ENCODE measurements at regions not wholly inside any gene's neighbourhood (a gene's known extent, or its start where the extent isn't known, plus 50 kb on each side); places are given as distances from the start of the nearest gene placed in this dataset.
A peak's percentile ranks its signal among the peaks of the same experiment; 100 is the strongest.

DNA sequence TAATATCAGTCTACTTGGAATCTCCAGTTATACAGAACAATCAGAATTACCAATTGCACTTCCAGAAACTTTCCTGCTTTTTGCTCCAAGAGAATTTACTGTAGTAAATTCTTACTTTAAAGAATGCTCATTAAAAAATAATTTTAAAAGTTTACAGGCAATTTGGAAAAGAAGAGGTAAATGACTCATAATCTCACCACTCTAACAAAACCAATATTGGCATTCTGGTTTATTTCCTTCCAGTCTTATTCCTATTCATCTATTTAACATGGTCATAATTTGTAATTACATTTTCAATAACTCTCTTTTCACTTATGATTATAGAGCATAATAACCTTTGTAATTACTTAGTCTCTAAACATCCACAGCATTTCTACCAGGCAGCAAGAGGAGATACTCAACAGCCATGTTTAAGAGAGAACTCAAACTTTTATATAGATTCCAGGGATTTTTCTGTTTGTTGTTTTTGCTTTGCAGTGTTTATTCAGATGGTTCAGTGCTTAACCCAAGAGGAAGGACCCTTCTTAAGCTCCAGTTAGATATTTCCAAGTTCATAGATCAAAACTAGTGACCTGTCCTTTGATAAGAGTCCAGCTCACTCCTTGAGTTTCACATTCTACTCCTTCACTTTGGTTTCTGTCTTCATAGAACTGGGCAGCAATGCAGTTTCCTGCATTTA lies 464.7 kb downstream of the TXNL1 start:
- no peak overlapping the region for H3K27ac ChIP-seq
- intact Hi-C loops (cut with DNase I) = no loop called here
- DNase-seq = no peak
- H3K27me3 ChIP-seq = no peaks in the 10 kb centered on the region
- no peak for ATAC-seq
- no peak overlapping the region for H3K4me3 ChIP-seq
- TF ChIP-seq, protein P1, sequence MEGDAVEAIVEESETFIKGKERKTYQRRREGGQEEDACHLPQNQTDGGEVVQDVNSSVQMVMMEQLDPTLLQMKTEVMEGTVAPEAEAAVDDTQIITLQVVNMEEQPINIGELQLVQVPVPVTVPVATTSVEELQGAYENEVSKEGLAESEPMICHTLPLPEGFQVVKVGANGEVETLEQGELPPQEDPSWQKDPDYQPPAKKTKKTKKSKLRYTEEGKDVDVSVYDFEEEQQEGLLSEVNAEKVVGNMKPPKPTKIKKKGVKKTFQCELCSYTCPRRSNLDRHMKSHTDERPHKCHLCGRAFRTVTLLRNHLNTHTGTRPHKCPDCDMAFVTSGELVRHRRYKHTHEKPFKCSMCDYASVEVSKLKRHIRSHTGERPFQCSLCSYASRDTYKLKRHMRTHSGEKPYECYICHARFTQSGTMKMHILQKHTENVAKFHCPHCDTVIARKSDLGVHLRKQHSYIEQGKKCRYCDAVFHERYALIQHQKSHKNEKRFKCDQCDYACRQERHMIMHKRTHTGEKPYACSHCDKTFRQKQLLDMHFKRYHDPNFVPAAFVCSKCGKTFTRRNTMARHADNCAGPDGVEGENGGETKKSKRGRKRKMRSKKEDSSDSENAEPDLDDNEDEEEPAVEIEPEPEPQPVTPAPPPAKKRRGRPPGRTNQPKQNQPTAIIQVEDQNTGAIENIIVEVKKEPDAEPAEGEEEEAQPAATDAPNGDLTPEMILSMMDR (IDR thresholded peaks at IDR 0.05) = no peak
- TF ChIP-seq POLR2A (IDR thresholded peaks at IDR 0.05) = no peak
- no peaks in the 10 kb centered on the region for H3K36me3 ChIP-seq
- H3K4me1 ChIP-seq = peaks cover 0 to 3% (median 0%) of the 10 kb centered on the region in 12 donors
- H3K9me3 ChIP-seq = no peaks in the 10 kb centered on the region

DNA sequence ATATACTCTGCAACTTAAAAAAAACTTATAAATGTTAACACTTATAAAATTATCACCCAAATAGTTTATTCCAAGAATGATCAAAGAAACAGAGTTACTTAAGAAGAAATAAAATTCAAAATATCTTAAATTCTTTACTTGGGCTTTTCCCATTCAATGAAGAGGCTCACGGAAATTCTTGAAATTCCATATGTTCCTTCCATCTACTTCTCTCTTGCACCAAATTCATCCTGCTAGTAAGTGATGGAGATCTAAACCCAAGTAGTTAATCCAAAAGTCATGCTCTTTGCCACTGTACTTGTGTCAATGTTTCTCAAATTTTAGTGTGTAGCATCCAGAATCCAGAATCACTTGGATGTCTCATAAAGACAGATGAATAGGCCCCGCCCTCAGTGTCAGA lies 465.9 kb downstream of the TXNL1 start:
- Histone ChIP-seq H3K27ac (no peak overlapping the region), H3K27me3 (no peaks in the 10 kb centered on the region), H3K9me3 (no peaks in the 10 kb centered on the region), H3K36me3 (no peaks in the 10 kb centered on the region), H3K4me1 (peaks cover 0 to 14% (median 4%) of the 10 kb centered on the region in 12 donors), H3K4me3 (no peak overlapping the region)
- intact Hi-C loops (cut with DNase I) = no loop called here
- ATAC-seq (no peak), DNase-seq (no peak)
- WGBS, 4 donors = 93 to 99% (median 98%) methylated on average over 2 of the region's 2 CpGs
- TF ChIP-seq, protein P1 (IDR thresholded peaks at IDR 0.05) = no peak
- TF ChIP-seq POLR2A (IDR thresholded peaks at IDR 0.05) = no peak

DNA sequence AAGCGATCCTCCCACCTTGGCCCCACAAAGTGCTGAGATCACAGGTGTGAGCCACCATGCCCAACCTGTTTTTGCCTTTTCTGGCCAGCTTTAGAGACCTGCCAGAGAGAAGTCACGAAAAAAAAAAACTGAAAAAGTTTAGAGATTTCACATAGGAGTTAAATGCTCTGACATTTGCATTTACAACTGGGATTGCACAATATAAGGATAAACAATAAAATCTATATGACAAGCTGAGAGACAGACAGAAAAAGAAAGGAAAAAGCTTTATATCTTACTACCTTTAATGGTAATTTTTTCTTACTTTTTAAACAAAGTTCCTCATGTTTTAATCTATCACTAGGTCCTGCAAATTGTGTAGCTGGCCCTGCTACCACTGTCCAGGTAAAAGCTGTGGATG lies 466.5 kb downstream of the TXNL1 start:
- H3K36me3 ChIP-seq = no peaks in the 10 kb centered on the region
- no peak for TF ChIP-seq POLR2A (IDR thresholded peaks at IDR 0.05)
- H3K9me3 ChIP-seq = no peaks in the 10 kb centered on the region
- H3K27me3 ChIP-seq = no peaks in the 10 kb centered on the region
- no peak overlapping the region for H3K27ac ChIP-seq
- DNase-seq (no peak), ATAC-seq (no peak)
- H3K4me1 ChIP-seq = peaks cover 0 to 19% (median 5%) of the 10 kb centered on the region in 12 donors
- 89 to 96% (median 95%) methylated on average over 2 of the region's 2 CpGs for WGBS, 4 donors
- H3K4me3 ChIP-seq = no peak overlapping the region
- intact Hi-C loops (cut with DNase I) = no loop called here

DNA sequence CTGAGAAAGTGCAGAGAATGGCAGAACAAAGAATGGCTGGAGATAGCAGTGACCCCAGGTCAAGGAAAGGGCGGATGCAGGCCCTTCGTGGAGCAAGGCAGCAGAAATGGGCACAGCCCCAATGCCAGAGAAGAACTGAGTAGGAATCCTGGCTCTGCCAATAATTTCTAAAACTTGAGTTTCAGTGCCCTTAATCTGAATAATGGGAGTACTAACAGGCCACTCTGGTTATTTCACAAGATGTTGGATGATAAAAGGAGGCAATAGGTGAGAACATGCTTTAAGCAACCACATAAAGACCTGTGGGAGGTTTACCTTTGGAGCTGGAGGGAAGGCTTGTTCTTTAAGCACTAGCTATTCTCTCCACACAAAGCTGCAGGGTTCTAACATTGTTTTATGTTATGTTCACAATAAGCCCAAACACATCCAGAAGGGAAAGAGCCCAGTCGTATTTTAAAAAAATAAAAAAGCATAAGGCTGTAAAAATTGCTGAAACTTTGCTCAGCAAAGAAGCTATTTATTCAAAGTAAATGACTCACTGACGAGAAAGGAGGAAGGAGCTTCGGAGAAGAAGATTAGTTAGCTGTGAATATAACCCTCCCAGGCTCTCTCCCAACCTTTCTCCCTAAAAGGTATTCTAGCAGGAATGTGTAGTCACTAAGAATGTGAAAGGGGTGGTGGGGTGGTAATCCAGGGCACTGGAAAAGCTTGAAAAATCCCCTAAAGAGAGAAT lies 470.2 kb downstream of the TXNL1 start:
- H3K27ac ChIP-seq = peak overlapping the region in 7 of 12 donors; percentile 0 to 59 (median 35)
- no peak for DNase-seq
- no peak overlapping the region for H3K4me3 ChIP-seq
- no peaks in the 10 kb centered on the region for H3K9me3 ChIP-seq
- peaks cover 0 to 22% (median 7%) of the 10 kb centered on the region in 12 donors for H3K4me1 ChIP-seq
- H3K36me3 ChIP-seq = no peaks in the 10 kb centered on the region
- peak in 2 of 4 donors; percentile 34 to 50 for ATAC-seq
- no peak for TF ChIP-seq POLR2A (IDR thresholded peaks at IDR 0.05)
- TF ChIP-seq, protein P1 (IDR thresholded peaks at IDR 0.05) = no peak
- H3K27me3 ChIP-seq = no peaks in the 10 kb centered on the region
- intact Hi-C loops (cut with DNase I) = loop anchor here in 1 of 10 donors (10.0 kb wide), 1 partner anchor 407 kb away; no protein-coding TSS in a partner anchor
- WGBS, 4 donors = 39 to 60% (median 44%) methylated on average over 5 of the region's 5 CpGs
